ENCODE measurements at regions not wholly inside any gene's neighbourhood (a gene's known extent, or its start where the extent isn't known, plus 50 kb on each side); places are given as distances from the start of the nearest gene placed in this dataset.

GRCh38 chr5:152144030-152144429 is 219.4 kb upstream of the GLRA1 start:
- no peak for TF ChIP-seq ZBTB20 (tag by site-specific recombination; IDR thresholded peaks at IDR 0.05)
- TF ChIP-seq, protein P1, sequence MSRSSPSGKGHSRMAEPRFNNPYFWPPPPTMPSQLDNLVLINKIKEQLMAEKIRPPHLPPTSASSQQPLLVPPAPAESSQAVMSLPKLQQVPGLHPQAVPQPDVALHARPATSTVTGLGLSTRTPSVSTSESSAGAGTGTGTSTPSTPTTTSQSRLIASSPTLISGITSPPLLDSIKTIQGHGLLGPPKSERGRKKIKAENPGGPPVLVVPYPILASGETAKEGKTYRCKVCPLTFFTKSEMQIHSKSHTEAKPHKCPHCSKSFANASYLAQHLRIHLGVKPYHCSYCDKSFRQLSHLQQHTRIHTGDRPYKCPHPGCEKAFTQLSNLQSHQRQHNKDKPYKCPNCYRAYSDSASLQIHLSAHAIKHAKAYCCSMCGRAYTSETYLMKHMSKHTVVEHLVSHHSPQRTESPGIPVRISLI (tag by site-specific recombination; IDR thresholded peaks at IDR 0.05) = no peak
- TF ChIP-seq, protein P2, sequence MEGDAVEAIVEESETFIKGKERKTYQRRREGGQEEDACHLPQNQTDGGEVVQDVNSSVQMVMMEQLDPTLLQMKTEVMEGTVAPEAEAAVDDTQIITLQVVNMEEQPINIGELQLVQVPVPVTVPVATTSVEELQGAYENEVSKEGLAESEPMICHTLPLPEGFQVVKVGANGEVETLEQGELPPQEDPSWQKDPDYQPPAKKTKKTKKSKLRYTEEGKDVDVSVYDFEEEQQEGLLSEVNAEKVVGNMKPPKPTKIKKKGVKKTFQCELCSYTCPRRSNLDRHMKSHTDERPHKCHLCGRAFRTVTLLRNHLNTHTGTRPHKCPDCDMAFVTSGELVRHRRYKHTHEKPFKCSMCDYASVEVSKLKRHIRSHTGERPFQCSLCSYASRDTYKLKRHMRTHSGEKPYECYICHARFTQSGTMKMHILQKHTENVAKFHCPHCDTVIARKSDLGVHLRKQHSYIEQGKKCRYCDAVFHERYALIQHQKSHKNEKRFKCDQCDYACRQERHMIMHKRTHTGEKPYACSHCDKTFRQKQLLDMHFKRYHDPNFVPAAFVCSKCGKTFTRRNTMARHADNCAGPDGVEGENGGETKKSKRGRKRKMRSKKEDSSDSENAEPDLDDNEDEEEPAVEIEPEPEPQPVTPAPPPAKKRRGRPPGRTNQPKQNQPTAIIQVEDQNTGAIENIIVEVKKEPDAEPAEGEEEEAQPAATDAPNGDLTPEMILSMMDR (tag by site-specific recombination; IDR thresholded peaks at IDR 0.05) = no peak
- TF ChIP-seq REST (tag by site-specific recombination; IDR thresholded peaks at IDR 0.05) = no peak
- no peak for TF ChIP-seq ZNF501 (tag by site-specific recombination; IDR thresholded peaks at IDR 0.05)
- TF ChIP-seq TCF7L2 (IDR thresholded peaks at IDR 0.05; ENCODE audit: borderline replicate concordance, low read depth, low read length) = no peak
- no peak for TF ChIP-seq MYNN (tag by site-specific recombination; IDR thresholded peaks at IDR 0.05; ENCODE audit: borderline replicate concordance)
- TF ChIP-seq ZNF350 (tag by site-specific recombination; IDR thresholded peaks at IDR 0.05) = no peak
- TF ChIP-seq, protein P3, sequence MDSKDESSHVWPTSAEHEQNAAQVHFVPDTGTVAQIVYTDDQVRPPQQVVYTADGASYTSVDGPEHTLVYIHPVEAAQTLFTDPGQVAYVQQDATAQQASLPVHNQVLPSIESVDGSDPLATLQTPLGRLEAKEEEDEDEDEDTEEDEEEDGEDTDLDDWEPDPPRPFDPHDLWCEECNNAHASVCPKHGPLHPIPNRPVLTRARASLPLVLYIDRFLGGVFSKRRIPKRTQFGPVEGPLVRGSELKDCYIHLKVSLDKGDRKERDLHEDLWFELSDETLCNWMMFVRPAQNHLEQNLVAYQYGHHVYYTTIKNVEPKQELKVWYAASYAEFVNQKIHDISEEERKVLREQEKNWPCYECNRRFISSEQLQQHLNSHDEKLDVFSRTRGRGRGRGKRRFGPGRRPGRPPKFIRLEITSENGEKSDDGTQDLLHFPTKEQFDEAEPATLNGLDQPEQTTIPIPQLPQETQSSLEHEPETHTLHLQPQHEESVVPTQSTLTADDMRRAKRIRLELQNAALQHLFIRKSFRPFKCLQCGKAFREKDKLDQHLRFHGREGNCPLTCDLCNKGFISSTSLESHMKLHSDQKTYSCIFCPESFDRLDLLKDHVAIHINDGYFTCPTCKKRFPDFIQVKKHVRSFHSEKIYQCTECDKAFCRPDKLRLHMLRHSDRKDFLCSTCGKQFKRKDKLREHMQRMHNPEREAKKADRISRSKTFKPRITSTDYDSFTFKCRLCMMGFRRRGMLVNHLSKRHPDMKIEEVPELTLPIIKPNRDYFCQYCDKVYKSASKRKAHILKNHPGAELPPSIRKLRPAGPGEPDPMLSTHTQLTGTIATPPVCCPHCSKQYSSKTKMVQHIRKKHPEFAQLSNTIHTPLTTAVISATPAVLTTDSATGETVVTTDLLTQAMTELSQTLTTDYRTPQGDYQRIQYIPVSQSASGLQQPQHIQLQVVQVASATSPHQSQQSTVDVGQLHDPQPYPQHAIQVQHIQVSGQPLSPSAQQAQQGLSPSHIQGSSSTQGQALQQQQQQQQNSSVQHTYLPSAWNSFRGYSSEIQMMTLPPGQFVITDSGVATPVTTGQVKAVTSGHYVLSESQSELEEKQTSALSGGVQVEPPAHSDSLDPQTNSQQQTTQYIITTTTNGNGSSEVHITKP (tag by site-specific recombination; IDR thresholded peaks at IDR 0.05) = no peak
- TF ChIP-seq ZNF792 (tag by site-specific recombination; IDR thresholded peaks at IDR 0.05) = no peak
- no peak for TF ChIP-seq SP2 (tag by site-specific recombination; IDR thresholded peaks at IDR 0.05)
- no peak for TF ChIP-seq BCL11A (tag by site-specific recombination; IDR thresholded peaks at IDR 0.05; ENCODE audit: low read depth)
